SK-N-SH (cell line): ENCODE measurements at regions not wholly inside any gene's neighbourhood (a gene's known extent, or its start where the extent isn't known, plus 50 kb on each side); places are given as distances from the start of the nearest gene placed in this dataset.

Experiments
- CTCF ChIA-PET: fragments of 300-600, 350-600 bp; formaldehyde crosslinking; extraction: SDS; loops from one replicate; lab custom pipeline; 2021; lab: Yijun Ruan, JAX
- POLR2A ChIA-PET: fragments of 350-600 bp; sonication (Branson Sonifier 250); formaldehyde crosslinking; extraction: SDS; loops from one replicate; lab custom pipeline; 2020; ENCODE audit warnings: antibody characterized with exemption, inconsistent platforms; lab: Yijun Ruan, JAX
- DNase-seq: peaks from one replicate; pipeline ENCODE4 v3.0.0; 2012
- H2AFZ ChIP-seq: fragments of 200-600 bp; sonication (generic); 2 replicates; pipeline ENCODE4 v1.8.1; 2016; ENCODE audit warnings: antibody characterized with exemption, mild to moderate bottlenecking, low read depth
- H3F3A ChIP-seq: fragments of 200-600 bp; sonication (generic); replicated peaks from 2 replicates; pipeline ENCODE3; 2016; ENCODE audit warnings: antibody characterized with exemption, mild to moderate bottlenecking; ENCODE audit not compliant: insufficient read depth
- H3K27ac ChIP-seq, 2 experiments: fragments of 200-500 bp in 1 of 2; fragments of 200-600 bp in 1 of 2; sonication (Bioruptor generic) in 1 of 2; sonication (generic), shearing (Covaris generic) in 1 of 2; 2 replicates each; pipeline versions ENCODE4 v1.5.1 to v1.6.1; 2014 to 2016; ENCODE audit warnings: low read depth in 2 of 2, inconsistent platforms in 1 of 2, low read length in 1 of 2, mild to moderate bottlenecking in 1 of 2, mixed read lengths in 1 of 2
- H3K27me3 ChIP-seq: fragments of 200-600 bp; sonication (generic), shearing (Covaris generic); 2 replicates; pipeline ENCODE4 v1.6.1; 2016; ENCODE audit warnings: mixed run types; ENCODE audit not compliant: insufficient read depth
- H3K36me3 ChIP-seq, 2 experiments: fragments of 200-500 bp in 1 of 2; fragments of 200-600 bp in 1 of 2; sonication (Bioruptor generic) in 1 of 2; sonication (generic) in 1 of 2; replicated peaks in 1 of 2; 2 replicates each; pipeline versions ENCODE3 to v1.5.1; 2014 to 2016; ENCODE audit warnings: low read length in 1 of 2, mild to moderate bottlenecking in 1 of 2; ENCODE audit not compliant: insufficient read depth in 2 of 2, control insufficient read depth in 1 of 2
- H3K4me1 ChIP-seq, 2 experiments: fragments of 200-500 bp in 1 of 2; fragments of 200-600 bp in 1 of 2; sonication (Bioruptor generic) in 1 of 2; sonication (generic), shearing (Covaris generic) in 1 of 2; 2 replicates each; pipeline versions ENCODE4 v1.5.1 to v1.6.1; 2014 to 2016; ENCODE audit warnings: low read depth in 1 of 2, low read length in 1 of 2, mixed run types in 1 of 2; ENCODE audit not compliant: insufficient read depth in 2 of 2, control insufficient read depth in 1 of 2
- H3K4me2 ChIP-seq: fragments of 200-600 bp; sonication (generic), shearing (Covaris generic); 2 replicates; pipeline ENCODE4 v1.6.1; 2017; ENCODE audit warnings: mixed run types
- H3K4me3 ChIP-seq, 2 experiments: fragments of 200-500 bp in 1 of 2; fragments of 200-600 bp in 1 of 2; sonication (Bioruptor generic) in 1 of 2; sonication (generic), shearing (Covaris generic) in 1 of 2; 2 replicates each; pipeline versions ENCODE4 v1.5.1 to v1.8.1; 2014 to 2016; ENCODE audit warnings: low read depth in 2 of 2, inconsistent platforms in 1 of 2, low read length in 1 of 2, mild to moderate bottlenecking in 1 of 2, mixed read lengths in 1 of 2, moderate library complexity in 1 of 2
- H3K79me2 ChIP-seq: fragments of 200-600 bp; sonication (generic); 2 replicates; pipeline ENCODE4 v1.8.1; 2017; ENCODE audit warnings: mild to moderate bottlenecking; ENCODE audit not compliant: insufficient read depth
- H3K9ac ChIP-seq: fragments of 200-600 bp; sonication (generic); 2 replicates; pipeline ENCODE4 v1.6.1; 2017; ENCODE audit warnings: mixed run types
- H3K9me2 ChIP-seq: fragments of 200-600 bp; sonication (generic); 2 replicates; pipeline ENCODE4 v1.6.1; 2017; ENCODE audit warnings: mixed run types
- H3K9me3 ChIP-seq: fragments of 200-600 bp; sonication (generic); 2 replicates; pipeline ENCODE4 v1.6.1; 2017; ENCODE audit warnings: mixed run types, mild to moderate bottlenecking, moderate library complexity
- H4K20me1 ChIP-seq: fragments of 200-600 bp; sonication (generic); 2 replicates; pipeline ENCODE4 v1.6.1; 2017; ENCODE audit warnings: mild to moderate bottlenecking, mixed run types; ENCODE audit not compliant: insufficient read depth
- CTCF ChIP-seq: fragments of 200-600 bp; sonication (generic); IDR thresholded peaks from 2 replicates; pipeline ENCODE4 v1.6.1; 2017; ENCODE audit warnings: antibody characterized with exemption, mild to moderate bottlenecking, moderate library complexity
- ELF1 ChIP-seq: IDR thresholded peaks from 2 replicates; pipeline ENCODE4 v1.4.0; 2012
- FOSL2 ChIP-seq: IDR thresholded peaks from 2 replicates; pipeline ENCODE4 v1.4.0; 2012; ENCODE audit warnings: low read depth, mild to moderate bottlenecking, moderate library complexity, borderline replicate concordance
- FOXJ3 ChIP-seq: sonication (generic); formaldehyde crosslinking; IDR thresholded peaks from 2 replicates; pipeline ENCODE4 v1.5.1; 2020; ENCODE audit warnings: mild to moderate bottlenecking, missing genetic modification reagents
- FOXM1 ChIP-seq: IDR thresholded peaks from 2 replicates; pipeline ENCODE4 v1.4.0; 2012; ENCODE audit warnings: low read depth, mild to moderate bottlenecking
- IRF3 ChIP-seq: fragments of 150-350 bp; IDR thresholded peaks from 2 replicates; pipeline ENCODE4 v1.6.1; 2016; ENCODE audit warnings: mild to moderate bottlenecking, low read depth, low read length
- MAX ChIP-seq: IDR thresholded peaks from 2 replicates; pipeline ENCODE4 v1.4.0; 2012; ENCODE audit warnings: low read depth
- MXI1 ChIP-seq: IDR thresholded peaks from 2 replicates; pipeline ENCODE4 v1.6.1; 2012; ENCODE audit warnings: mild to moderate bottlenecking, low read depth, low read length, improper control_type of control experiment
- NFIC ChIP-seq: IDR thresholded peaks from 2 replicates; pipeline ENCODE4 v1.4.0; 2012; ENCODE audit warnings: borderline replicate concordance
- PBX3 ChIP-seq: IDR thresholded peaks from 2 replicates; pipeline ENCODE4; 2012
- RFX5 ChIP-seq: IDR thresholded peaks from 2 replicates; pipeline ENCODE4 v1.6.1; 2012; ENCODE audit warnings: mild to moderate bottlenecking, improper control_type of control experiment, low read length
- RXRA ChIP-seq: IDR thresholded peaks from 2 replicates; pipeline ENCODE4 v1.4.0; 2012; ENCODE audit warnings: low read depth, mild to moderate bottlenecking, borderline replicate concordance
- SIN3A ChIP-seq: IDR thresholded peaks from 2 replicates; pipeline ENCODE4 v1.6.1; 2012; ENCODE audit warnings: low read depth, mild to moderate bottlenecking, low read length, moderate library complexity, borderline replicate concordance
- TAF1 ChIP-seq: IDR thresholded peaks from 2 replicates; pipeline ENCODE4 v1.6.1; 2012; ENCODE audit warnings: low read depth, mild to moderate bottlenecking, low read length, moderate library complexity, borderline replicate concordance
- TEAD4 ChIP-seq: IDR thresholded peaks from 2 replicates; pipeline ENCODE4 v1.4.0; 2012; ENCODE audit warnings: mild to moderate bottlenecking, borderline replicate concordance; ENCODE audit not compliant: insufficient read depth
- USF2 ChIP-seq: fragments of 150-350 bp; IDR thresholded peaks from 2 replicates; pipeline ENCODE4 v1.6.1; 2017; ENCODE audit warnings: antibody characterized with exemption, low read length, low read depth, borderline replicate concordance
- YY1 ChIP-seq: IDR thresholded peaks from 2 replicates; pipeline ENCODE4 v1.4.0; 2012; ENCODE audit warnings: low read depth, mild to moderate bottlenecking
- ZBTB33 ChIP-seq: IDR thresholded peaks from 2 replicates; pipeline ENCODE4 v1.4.0; 2012; ENCODE audit warnings: low read depth, borderline replicate concordance
- WGBS: methylation state at CpG from one replicate; pipeline ENCODE4 v1.1.6; 2017; ENCODE audit warnings: low lambda C conversion rate; 5-methylcytosine and 5-hydroxymethylcytosine counted together

- TF ChIP-seq MAX = no peak
- no peak for TF ChIP-seq USF2
- POLR2A ChIA-PET = no interaction called here
Observed at GRCh38 chr17:54339731-54340130, 517.0 kb downstream of the KIF2B start.

GRCh38 chr17:54347495-54347894 lies 524.8 kb downstream of the KIF2B start:
- DNase-seq = no peak
- Histone ChIP-seq H3K9me2 (0 out of 2 replicates have a peak, but pooled peaks cover 3% of the 10 kb centered on the region), H3K27me3 (no peaks in the 10 kb centered on the region), H3F3A (no peaks in the 10 kb centered on the region), H3K4me2 (no peak overlapping the region), H3K9ac (no peak overlapping the region), H2AFZ (no peak overlapping the region), H3K4me1 (no peaks in the 10 kb centered on the region), H3K79me2 (no peaks in the 10 kb centered on the region), H3K36me3 (no peaks in the 10 kb centered on the region), H3K4me3 (no peak overlapping the region), H3K9me3 (peaks cover 20% of the 10 kb centered on the region; the same call in 1 of the 2 replicates), H4K20me1 (no peaks in the 10 kb centered on the region), H3K27ac (no peak overlapping the region)
- POLR2A ChIA-PET = no interaction called here
- WGBS = 15% methylated on average over 1 of the region's 1 CpG
- CTCF ChIA-PET = no interaction called here
- TF ChIP-seq FOXM1 (no peak), FOXJ3 (no peak), ELF1 (no peak), RFX5 (no peak), PBX3 (no peak), RXRA (no peak), TAF1 (no peak), IRF3 (no peak), FOSL2 (no peak), ZBTB33 (no peak), NFIC (no peak), CTCF (no peak), USF2 (no peak), YY1 (no peak), MXI1 (no peak), SIN3A (no peak), TEAD4 (no peak)

More at GRCh38 chr17:54339731-54340130, 517.0 kb downstream of the KIF2B start:
- Histone ChIP-seq H3K4me2 (no peak overlapping the region), H3K27me3 (no peaks in the 10 kb centered on the region), H3F3A (no peaks in the 10 kb centered on the region), H3K79me2 (no peaks in the 10 kb centered on the region), H4K20me1 (no peaks in the 10 kb centered on the region), H3K36me3 (no peaks in the 10 kb centered on the region), H3K4me1 (no peaks in the 10 kb centered on the region), H3K9ac (no peak overlapping the region), H3K4me3 (no peak overlapping the region), H3K9me2 (0 out of 2 replicates have a peak, but pooled peaks cover 5% of the 10 kb centered on the region), H3K27ac (no peak overlapping the region), H3K9me3 (peaks cover 35% of the 10 kb centered on the region), H2AFZ (no peak overlapping the region)
- CTCF ChIA-PET = no interaction called here
- 26% methylated on average over 1 of the region's 1 CpG for WGBS
- no peak for DNase-seq
